NCI-H2171 treated with DMSO at 0.1 percent for 48 hours (cell line): ENCODE measurements at regions not wholly inside any gene's neighbourhood (a gene's known extent, or its start where the extent isn't known, plus 50 kb on each side); places are given as distances from the start of the nearest gene placed in this dataset.

Source experiments
- DNase-seq: peaks from one replicate; lab custom pipeline; 2025; lab: John Stamatoyannopoulos, UW

DNA sequence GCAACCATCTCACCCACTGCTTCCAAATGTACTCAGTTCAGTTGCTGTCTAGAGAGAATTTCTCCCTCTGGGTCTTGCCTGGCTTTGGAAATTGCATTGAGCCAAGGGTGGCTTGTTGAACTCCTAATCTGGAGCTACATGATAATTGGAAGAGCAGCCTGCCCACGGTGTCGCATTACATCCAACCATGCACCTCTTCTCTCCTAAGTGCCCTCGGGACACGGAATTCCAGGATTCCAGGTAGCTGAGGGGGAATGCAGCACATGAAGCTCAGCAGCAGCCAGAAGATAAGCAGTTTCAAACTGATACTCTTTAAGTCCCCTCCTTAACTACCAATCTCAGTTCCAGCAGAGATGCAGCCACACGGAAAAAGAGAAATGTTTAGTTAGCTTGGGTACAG is 509.4 kb upstream of the KLF4 start:
- DNase-seq, result peak; percentile 50

DNA sequence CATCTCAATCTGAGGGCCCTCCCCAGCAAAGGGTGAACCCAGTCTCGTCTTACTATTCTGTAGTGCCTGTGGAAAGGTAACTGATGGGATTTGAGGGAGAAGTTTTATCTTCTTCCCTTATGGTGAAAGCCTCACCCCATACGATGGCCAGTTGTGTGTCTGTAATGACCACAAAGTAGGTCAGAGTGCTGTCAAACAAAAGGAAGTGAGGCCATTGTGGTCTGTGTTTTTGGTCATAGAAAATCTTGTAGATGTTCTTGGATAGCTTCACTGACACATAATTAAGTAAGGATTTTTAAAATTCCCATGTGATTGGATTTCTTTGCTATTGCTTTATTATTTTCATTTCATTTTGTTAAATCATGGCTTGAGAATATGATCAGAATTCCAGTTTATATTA is 505.1 kb upstream of the KLF4 start:
- no peak for DNase-seq

DNA sequence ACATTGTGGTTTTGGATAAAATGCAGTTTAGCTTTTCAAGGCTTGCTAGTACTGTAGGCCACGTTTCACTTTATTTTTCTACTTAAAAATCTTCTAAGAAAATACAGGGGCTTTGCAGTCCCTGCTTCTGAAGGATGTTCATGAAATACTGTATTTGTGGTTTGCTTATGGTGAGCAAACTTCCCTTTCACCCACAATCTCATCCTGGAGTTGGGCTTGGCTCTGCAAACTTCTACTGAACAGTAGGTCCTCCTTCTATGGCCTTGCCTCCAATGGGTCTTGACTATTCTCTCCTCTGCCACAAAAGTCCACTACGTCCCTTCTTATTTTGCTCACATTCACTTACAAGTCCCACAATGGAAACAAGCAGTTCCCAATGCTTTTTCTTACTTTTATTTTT is 502.7 kb upstream of the KLF4 start:
- DNase-seq, result no peak

DNA sequence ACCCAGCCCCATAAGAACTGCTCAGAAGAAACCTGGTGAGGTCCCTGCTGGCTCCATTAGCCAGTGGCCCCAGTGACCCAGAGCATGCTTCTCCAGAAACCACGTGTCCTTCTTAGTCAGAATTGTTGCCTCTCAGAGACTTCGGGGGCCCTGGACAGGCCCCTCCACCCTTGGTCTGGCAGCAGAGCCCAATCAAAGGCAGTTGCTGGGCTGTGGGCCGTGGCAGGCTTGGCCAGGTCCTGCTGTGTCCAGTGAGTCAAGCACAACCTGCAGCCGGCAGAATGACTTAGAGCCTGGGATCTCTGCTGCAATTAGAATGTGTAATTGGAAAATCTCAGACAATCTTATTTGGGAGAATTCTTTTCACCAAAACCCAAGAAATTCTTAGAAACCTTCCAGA is 502.0 kb upstream of the KLF4 start:
- no peak for DNase-seq

DNA sequence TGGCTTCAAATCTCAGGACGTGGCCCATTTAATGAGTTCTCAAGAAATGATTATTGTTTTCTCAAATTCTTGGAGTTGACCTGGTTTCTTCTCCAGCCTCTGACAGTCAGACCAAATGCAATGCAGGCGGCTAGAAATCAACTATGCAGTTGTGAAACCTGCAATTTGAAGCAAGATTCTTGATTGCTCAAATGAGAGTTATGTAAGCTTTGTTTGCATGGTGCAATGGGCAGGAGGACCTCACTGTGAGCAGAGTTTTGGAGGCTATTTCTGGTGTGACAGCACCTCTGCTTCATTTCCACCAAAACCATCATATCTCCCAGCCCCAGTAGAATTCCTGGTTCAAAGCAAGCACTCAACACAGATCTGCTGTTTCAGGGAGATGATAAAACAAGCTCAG is 500.0 kb upstream of the KLF4 start:
- no peak for DNase-seq

DNA sequence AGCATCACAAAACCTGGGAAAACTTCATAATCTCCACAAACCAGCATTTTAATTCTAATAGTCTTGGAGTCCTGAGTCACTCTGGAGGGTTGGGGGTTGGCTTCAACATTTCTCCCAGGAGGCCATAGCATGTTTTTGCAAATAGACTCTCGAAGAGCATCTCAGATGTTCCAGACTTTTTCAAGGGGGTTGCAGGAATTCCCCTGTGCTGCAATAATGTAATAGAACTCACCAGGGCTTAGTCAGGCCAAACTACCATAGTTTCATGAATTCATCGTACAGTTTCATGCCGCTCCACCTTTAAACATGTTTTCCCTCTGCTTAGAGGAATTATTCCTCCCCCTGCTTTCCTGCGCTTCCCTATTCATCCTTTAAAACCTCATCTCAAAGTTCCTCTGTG is 499.5 kb upstream of the KLF4 start:
- DNase-seq, result no peak

DNA sequence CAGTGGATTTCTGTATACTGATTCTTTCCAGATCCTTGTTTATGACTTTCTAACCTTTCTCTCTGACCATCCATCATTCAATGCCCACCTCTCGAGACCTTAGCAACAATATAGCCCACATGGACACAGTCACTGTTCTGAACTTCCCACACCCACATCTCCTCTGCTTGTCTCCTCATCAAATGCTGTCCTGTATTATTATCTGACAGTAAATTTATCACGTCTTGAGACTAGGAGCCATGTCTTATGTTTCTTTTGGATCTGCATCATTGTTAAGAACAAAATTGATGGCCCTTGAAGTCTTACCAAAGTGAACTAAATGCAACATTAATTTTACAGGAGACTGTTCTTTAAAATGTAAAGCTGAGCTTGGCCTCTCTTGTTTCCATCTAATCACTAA is 495.4 kb upstream of the KLF4 start:
- no peak for DNase-seq

DNA sequence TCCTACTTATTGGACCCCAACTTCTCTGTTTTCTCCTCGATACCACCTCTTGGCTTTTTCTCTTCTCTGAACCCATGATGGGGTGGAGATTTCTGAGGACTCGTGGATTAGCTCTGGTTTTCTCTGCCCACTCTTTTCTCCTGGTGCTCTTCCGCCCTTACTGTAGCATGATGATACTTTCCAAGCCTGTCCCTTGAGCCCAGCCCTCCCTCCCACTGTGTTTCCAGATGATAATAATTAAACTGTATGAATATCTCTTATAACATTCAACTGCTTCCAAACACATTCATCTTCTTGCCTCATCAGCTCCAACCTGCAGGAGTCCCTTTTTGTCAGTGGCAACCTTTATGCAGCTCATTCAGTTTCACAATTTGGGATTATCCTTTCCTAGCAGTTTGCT is 494.2 kb upstream of the KLF4 start:
- no peak for DNase-seq

DNA sequence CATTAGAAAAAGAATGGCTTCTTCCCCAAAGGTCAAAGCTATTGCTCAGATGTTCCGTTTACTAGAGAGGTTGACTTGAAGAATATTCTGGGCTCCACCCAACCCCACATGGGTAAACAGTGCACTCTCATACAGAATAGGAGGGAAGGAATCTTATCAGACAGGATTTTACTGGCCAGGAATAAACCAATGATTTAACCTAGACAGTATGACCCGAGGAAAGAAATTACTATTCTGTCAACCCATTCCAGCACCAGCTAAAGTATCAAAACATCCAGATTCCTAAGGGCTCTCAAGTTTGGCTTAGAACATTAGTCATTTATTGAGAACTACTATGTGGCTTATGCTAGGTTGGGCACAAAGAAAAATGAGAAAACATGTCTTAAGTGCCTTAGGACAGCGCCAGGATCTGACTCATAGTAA is 493.6 kb upstream of the KLF4 start:
- DNase-seq, result no peak

DNA sequence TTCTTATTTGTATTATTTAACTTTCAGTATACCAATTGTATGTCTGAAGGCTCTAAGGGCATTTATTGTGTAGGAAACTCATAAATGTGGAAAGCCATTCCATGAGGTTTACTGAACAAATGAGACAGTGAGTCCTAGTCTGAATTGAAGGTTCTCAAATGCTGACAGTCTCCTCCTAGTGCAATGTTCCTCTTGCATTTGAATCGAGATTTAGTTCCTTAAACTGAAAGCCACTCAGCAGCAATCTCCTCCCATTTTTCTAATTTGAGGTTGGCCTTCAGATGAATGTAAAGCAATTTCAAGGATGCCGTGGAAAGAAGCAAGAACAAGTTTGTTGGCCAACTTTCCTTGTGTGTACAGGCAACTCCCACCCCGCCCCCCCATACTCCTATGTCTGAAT is 493.2 kb upstream of the KLF4 start:
- no peak for DNase-seq

DNA sequence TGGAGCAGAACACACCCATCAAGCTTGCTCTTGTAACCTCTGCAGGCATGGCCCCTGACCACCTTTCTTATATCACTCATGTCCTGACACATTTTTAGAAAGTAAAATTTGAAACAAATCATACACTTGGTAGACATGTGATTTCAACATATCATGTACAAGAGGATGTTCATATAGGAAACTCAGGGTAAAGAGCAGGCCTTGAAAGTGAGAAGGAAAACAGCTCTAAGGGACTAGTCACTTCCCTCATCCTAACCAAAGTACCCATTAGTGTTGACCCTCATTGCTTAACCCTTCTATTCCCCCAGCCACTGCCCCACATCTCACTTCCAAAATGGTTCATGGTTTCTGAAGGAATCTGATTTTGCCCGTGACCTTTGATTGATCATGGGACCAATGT is 492.4 kb upstream of the KLF4 start:
- DNase-seq, result no peak

DNA sequence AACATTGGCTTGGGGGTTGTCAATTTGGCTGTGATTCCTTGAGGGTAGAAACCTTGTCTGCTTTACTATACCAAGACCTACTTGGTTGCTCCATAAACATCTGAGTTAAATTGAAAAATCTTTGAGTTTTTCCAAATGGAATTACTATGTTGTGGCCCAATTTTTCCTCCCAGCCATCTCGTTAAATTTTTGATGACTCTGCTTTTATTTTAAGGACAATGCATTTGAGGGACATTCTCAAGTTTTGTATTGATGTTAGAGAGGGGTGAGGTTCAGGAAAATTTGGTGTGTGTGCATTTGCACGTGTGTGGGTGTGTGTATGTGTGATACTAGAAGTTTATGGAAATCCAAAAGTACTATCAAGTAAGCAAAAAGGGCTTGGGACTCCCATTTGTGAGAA is 491.4 kb upstream of the KLF4 start:
- no peak for DNase-seq

DNA sequence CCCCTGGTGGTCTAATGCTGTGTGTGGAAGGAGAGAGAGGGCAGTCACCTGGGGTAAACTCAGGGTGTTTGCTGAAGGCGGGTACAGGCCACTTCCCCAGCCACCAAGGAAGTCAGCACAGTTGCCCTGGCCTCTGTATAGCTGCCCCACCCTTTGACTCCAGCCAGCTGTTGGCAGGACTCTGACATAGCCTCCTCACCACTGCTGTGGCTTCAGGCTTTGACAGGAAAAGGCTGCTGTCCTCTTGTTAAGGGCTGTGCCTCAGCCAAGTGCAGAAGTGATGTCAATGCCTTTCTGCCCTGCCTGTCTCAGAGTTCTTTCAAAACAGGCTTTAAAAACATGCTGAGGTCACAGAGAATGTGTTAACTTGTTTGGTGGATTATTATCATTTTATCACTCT is 487.2 kb upstream of the KLF4 start:
- DNase-seq, result no peak

DNA sequence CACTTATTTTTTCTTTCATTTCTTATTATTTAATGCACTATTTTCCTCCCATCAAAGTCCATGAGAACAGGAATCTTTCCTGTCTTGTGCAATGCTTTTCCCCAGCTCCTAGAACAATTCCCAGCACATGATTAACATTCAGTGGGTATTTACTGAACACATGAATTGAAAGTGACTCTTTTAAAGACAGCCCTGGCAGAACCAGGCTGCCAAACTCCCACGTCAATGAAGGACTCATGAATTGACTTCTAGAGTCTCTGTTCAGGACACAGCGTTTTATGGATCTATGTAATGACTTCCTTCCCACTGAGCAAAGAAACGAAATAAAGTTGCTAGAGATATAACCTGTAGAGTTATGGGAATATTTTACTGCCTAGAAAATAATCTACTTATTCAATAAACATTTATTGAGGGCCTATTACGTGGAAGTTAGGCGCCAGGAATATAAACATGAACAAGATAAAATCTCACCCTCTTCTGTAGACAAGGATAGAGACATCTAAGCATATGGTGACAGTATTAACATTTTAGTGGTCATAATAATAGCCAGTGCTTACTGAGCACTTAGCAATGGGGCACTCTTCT is 485.9 kb upstream of the KLF4 start:
- no peak for DNase-seq

DNA sequence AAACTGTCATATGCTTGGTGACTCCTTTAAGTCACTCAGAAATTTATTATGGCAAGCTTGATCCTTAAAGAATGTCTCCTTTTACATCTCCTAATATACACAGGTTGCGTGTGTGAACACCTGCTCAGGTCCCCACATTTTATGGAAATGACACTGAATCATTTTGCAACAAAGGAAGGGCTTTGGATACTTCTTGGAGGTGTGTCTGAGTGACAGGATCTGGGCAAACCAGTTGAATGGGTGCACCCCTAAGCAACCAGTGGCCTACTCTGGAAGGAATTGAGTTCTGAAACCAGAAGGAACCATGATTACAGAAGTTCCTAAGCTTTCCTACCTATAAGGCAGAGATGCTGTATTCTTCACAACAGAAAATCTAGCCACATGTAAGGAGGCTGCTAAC is 483.9 kb upstream of the KLF4 start:
- no peak for DNase-seq

DNA sequence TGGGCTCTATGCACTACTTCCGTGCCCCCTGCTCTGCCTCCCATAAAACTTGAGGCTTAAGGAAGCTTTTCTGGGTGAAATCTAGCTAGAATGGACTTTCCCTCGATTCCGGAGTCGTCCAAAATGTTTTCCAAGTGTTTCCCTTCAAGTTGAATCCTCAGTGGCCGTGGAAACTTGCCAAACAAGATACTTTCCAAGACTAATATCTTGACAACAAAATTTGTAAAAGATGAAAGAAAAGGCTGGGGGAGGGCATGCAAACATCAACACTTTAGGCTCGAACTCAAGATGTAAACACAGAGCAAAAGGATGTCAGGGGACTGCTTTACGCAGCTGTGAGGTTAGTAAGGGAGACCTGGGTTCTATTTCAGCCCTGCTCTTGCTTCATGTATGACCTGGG is 482.8 kb upstream of the KLF4 start:
- DNase-seq, result no peak

DNA sequence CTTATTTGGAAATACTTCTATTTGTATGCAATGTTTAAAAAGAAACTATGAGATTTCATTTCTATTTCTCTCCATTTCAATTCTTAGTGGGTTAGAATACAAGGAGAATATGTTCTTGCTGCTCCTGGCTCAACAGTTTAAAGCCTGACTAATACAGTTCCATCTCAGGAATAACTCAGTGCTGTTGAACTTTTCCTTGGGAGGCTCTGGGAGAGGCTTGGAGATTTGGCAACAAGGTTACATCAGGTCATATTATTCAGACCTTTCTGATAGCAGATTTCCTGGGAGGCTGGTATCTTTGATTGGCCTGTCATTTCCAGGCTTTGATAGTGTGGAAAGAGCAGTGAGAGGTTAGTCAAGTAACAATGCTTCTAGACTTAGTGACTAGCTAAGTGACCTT is 481.7 kb upstream of the KLF4 start:
- no peak for DNase-seq

DNA sequence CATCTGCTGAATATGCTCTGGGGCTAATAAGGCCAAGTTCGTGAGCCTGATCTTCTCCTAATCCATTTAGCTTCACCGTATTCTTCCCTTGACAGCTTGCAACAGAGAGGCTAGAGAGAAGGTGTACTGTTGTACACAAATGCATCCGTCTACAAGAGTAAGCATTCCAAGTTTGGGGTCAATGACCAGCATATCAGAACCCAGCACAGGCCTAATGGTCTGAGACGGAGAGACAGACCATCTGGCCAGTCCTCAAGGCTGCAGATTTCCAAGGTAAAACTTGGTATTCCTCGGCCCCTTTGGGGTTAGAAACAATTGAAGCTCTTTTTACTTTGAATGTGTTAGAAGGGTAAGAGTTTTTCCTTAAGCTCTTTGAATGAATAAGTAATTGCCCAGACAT is 481.2 kb upstream of the KLF4 start:
- DNase-seq, result no peak

DNA sequence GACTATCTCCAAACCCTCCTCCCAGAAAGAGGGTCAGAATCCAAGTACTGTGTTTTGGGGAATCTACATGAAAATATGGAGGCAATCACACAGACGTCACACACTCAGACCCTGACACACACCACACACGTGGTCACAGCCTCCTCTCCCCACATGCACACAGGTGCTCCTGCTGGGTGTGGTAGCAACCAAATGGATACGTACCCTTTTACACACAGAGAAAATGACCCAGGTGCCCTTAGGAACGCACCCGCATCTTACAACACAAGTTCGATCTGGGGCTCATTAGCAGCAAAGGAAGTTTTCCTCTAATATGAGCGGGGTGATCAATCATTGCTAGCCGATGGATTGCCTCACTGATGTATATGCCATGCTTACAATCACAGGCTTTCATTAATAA is 480.2 kb upstream of the KLF4 start:
- DNase-seq, result no peak

DNA sequence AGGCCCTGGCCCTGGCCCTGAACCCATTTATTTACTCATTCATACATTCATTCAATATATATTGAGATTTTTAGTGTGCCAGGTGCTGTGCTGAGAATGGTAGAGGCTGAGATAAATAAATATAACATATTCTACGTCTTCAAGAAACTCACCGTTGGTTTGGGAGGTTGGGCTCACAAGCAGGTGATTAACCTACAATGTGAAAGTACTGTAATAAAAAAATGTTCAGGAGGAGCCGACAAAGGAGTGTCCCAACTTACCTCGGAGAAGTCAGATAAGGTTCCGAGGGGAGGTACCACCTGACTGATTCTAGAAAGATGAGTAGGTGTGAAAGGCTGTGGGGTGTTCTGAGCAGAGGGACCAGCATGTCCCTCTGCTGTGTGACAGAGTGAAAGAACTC is 479.6 kb upstream of the KLF4 start:
- DNase-seq, result no peak

DNA sequence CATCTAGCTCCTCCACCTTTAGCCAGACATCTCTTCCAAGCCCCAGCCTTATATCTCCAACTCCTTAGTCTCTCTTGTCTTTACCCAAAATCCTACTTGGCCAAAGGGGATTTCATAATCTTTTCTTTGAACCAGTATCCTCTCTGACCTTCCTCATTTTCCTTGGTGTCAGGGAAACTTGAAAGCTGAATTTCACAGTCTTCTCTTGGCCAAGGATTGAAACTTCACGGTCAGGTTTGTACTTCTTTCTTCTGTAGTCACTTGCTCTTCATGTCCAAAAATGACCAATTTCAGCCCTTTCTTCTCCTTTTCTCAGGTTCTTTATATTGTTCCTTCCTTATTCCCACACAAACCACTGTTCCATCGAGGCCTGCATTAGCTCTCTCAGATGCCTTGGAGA is 473.7 kb upstream of the KLF4 start:
- no peak for DNase-seq

DNA sequence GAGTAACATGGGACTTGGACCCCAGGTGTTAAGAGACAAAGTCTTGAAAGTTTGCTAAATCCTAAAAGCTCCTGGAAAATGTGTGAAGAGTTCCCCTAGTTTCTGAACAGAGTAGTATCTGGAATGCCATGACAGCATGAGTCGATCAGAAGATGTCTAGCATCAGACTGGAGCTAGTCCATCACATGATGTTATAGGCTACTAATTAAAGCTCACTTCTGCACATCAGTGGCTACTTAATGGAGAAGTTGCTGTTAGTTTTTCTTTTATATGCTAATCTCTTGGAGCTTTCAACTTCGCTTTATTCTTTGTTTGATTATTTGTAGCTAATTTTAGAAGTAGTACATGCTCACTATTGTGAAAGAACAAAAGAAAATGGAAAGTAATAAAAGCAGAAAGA is 471.3 kb upstream of the KLF4 start:
- DNase-seq, result no peak

DNA sequence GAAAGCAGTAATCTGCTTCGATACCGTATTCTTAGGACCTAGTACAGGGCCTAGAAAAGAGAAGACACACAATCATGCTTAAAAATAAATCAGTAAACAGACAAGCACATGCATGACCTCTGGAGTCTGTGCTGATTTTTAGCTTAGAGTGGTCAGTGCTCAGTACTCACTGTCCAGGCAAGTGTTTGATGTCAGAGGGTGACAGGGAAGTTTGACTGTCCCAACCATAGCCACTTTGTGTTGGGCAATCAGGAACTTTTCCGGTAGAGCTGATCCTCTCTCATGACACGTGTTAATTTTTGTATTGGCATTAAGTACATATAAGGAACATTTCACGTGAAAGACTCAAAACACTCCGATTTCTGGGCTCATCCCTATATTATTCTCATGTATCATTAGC is 464.7 kb upstream of the KLF4 start:
- DNase-seq, result no peak

DNA sequence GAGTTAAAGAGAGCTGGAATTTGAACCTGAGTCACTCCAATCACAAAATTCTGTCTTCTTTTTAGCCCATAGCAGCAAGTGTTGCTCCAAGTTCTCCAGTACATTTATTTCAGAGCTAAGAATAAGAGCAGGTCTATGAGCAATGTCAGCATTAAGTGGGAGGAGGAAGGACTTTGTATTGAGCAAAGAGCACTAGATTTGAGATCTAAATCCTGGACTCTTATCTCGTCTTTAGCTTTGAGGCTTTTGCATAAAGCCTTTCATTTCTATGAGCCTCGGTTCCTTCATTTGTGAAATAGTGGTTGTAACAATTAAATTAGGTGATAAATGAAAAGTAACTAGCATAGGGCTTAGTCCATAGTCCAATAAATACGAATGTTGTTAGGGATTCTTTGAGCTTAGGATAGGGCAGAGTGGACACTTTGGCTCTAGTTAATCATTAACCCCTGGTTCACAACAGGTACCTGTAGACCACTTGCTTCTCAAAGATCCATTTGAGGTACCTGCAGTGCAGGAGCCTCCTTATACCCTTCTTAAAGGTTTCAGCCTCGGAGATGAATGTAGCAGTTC is 464.1 kb upstream of the KLF4 start:
- no peak for DNase-seq

DNA sequence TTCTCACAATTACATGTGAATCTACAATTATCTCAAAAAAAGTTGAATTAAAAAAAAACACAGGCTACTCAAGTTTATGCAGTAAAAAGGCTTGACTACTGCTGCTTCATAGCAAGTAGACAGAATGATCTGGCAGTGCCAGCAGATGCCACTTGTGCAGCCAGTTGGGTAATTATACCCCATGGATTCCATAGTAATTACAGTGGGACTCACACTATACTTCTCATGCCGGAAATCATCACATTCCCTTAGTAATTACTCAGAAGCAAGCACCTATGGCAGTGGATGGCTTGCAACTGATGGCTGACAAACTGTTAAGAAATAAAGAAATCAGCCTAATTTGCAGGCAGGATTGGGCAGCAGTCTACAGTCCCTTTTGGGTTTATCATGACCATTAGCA is 463.2 kb upstream of the KLF4 start:
- no peak for DNase-seq
